Daoy (cell line): ENCODE measurements at regions not wholly inside any gene's neighbourhood (a gene's known extent, or its start where the extent isn't known, plus 50 kb on each side); places are given as distances from the start of the nearest gene placed in this dataset.

Source experiments
- DNase-seq: peaks from one replicate; pipeline ENCODE4 v3.0.0-alpha.2; 2015; ENCODE audit warnings: low read depth

DNA sequence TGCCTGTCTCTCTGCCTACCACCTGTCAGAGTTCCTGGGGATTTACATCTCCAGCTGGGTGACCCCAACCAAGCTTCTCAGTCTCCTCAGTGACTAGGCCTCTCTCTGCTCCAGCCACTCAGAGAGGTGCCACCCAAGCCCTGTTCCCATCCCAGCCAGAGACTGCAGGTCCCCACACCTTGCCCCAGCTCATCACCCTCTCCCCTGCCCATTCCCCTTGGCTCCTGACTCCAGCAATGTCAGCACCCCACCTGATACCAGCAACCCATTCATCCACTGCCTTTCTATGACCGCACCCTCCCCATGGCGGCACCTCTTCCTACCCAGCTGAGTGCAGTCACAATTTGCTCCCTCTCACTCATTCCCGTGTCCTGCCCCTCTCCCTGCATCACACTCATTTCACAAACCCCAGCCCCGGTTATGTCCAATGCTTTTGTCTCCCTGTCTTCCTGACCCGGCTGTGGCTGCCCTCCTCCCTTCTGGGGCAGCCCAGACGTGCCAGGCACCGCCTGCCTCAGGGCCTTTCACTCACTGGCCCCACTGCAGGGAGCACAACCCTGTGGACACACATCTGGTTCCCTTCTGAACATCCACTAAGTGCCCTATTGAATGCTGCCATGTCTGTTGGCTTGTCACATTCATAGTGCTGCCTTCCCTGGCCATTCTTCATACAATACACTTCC, 494.8 kb upstream of the HS6ST1 start:
- no peak for DNase-seq

DNA sequence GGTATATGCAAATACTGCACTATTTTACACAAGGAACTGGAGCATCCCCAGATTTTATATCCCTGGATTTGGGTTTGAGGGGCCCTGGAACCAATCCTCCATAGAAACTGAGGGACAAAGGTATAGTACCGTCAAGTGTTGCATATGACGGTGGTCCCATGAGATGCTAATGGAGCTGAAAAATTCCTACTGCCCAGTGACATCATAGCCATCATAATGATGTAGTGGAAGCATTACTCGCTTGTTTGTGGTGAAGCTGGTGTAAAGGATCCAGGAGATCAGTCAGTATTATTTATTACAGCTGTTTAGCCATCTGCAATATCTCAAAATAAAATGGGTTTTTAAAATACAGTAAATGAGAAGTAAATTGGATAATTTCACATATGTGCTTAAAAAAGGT, 496.6 kb upstream of the HS6ST1 start:
- no peak for DNase-seq

DNA sequence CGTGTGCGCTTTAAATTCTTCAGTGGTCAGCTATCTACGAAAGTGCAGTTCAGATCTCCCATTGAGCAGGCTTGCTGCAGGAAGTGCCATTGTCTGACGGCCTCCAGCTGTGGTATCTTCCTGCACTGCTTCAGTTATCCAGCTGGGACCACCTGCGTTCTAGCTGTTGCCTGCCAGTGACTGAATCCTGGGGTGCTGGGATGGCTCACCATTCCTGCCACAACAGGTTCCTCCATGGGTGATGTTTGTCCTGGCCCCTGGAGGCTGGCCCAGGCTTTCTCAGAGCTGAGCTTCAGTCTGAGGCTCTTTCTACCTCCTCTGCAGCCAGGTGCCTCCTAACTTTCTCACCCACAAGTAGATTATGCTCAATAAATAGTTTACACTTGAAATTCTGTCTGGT, 498.5 kb upstream of the HS6ST1 start:
- no peak for DNase-seq

DNA sequence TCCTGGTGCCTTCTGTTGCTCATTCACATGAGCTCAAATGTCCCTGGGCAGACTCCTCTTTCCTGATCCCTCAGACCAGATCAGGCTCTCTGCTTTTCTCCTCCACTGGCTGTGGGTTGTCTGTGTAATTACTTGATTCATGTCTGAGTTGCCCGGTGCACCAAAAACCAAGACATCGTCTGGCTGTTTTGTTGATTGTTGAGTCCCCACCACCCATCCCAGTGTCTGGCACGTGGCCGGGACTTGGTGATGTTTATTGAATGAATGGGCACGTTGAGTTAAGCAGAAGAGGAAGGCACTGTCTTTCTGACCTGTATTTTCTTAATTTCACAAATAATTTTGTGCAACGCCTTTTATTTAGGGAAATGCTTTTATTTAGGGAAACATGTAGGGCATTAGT, 499.1 kb upstream of the HS6ST1 start:
- DNase-seq: no peak

DNA sequence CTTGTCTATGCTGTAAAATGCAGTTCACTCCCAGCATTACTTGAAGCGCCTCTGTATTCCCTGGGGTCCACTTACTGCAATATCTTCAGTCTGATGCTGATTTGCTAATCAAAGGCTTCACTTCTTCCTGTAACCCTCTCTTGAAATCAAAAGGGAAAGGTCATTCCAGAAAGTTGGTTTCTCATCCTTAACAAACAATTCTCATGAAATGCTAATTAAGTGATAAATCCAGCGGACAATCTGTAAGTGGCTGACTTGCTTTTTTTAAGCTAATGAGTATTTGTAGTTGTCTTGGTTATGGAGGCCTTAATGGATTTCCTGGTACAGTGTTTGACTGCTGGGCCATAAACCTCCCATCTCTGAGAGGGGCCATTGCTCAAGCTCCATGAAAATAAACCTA, 499.6 kb upstream of the HS6ST1 start:
- DNase-seq: no peak

DNA sequence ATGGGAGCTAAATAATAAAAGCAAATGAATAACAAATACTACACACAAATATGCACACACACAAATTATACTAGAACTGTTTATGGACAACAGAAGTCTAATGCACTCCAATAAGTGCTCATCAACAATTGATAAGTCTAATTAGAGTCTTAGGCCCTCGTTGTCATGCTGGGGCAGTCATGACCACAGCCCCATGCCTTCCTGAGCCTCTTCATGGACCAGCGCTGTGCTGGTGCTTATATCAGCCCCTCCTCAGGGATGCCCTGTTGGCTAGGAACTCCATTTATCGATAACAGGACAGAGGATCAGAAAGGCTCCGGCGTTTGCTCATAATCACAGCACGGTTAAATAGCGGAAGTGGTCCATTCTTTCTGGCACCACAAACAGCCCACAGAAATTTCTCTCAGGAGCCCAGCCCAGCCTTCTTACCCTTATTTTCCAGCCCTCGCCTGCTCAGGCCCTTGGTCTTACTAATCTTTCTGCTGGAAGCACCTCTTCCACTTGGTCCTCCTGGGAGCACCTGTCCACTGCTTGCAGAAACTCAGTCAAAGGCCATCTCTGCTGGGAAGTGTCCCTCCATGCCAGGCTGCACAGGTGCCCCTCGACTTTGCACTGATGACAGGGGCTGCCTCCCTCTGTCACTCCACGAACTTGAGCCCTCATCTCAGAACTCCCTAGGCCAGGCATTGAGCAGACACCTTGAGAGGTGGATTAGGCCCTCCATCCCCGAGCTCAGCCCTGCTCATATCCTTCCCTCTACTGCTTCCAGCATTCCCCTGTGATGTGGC, 500.2 kb upstream of the HS6ST1 start:
- no peak for DNase-seq

DNA sequence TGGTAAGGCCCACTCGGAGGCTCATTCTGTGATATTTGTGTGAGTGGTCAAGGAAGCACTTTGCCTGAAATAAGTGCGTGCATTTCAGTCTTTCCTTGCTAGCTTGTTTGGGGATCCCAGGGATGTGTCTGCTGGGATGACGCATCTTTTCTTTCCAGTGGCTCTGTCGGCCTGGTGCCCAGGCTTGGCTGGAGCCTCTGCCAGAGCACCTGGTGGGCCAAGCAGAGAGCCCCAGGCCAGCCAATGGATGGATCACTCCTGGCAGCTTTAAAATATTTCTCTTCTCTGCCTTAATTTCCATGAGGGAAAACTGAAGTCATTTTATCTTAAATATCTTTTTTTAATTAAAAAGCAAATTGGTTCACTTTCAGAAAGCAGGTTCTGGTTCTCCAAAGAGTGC, 501.8 kb upstream of the HS6ST1 start:
- DNase-seq: no peak

DNA sequence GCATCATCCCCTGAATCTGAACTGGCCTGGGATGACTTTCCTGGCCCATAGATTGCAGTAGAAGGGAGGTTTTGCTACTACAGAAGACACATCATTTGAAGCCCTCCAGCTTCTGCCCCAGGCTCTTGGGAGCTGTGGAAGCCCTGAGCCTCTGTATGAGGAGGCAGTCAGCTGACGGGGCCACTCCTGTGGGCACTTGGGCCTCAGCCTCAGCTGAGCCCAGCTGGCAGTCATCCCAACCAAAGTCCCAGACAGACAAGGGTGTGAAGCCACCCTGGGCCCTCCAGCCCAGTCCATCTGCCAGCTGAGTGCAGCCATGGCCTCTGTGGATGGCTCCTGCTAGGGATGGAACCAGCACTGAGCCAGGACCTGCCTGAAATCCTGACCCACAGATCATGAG, 502.3 kb upstream of the HS6ST1 start:
- DNase-seq: no peak

DNA sequence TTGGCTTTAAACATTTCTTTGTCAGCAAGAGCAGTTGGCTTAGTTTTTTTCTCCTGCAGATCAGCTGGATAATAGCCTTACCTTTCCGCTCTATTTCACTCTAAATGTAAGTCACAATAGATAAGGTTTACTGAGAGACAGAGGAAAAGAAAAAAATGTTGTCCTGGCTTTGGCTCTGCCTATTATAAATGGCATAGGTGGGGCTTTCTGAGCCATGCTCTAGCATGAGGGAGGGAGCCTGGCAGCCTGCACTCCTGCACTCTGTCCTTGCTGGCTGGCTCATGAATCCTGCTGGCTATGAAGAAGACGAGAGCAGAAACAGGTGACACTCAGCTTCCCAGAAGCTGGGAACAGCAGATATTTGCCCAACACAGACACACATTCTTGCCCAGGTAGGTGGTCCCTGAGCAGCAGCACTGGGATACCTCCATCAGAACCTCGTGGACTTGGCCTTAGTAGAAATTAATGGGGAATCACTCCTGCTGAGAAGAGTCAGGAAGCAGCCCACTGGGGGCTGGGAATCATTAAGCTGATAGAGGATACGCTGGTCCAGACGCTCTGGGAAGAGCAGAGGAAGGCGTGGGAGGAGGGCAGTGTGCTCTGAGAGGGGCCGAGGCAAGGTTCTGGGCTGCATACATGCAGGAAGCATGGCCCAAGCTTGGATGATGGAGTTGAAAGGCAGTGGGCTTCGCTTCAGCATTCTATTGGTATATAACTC, 514.4 kb upstream of the HS6ST1 start:
- no peak for DNase-seq

DNA sequence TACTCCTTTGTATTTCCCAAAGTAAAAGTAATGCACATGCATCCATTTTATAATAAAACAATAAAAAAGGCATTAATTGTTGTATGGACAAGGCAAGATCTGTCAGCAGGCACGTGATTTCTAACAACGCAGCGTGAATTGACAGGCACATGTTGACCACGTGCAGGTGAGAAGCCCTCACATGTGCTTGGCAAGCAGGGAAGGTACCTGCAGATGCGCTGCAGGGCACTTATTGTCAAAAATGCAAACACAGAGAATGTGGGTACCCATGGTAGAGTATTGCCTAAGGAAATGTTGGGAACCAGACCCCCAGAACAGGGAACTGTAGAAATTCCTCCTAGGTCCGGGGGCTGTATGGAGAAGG, 515.0 kb upstream of the HS6ST1 start:
- no peak for DNase-seq

DNA sequence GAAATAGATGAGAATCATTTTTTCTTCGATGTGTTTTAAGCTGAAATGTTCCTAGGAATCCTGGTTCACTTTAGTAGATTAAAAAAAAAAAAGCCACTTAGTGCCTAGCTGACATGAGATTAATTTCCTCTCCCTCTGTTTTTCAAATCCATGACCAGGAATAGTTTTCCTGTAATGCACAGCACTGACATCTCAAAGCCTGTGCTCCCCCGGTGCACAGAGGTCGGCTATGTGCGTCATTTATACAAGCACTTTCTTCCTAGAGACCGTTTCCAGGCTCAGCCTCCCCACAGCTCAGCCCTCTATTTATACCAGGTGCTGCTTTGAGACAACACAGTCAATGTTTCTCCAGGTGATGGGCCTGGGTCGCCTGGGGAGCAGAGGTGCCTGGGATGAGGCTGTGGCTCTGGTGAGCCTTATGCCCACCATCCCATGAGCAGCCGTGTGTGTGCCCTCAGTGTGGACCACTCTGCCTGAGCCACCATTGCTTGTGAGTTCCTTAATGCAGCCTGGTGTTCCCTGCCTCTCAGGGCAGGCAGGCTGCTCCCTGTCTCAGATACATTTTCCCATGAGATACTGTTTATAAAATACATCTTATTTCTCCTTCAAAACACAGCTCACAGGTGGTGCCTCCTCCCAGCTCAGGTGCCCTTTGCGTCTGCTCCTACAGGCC, 515.7 kb upstream of the HS6ST1 start:
- no peak for DNase-seq

DNA sequence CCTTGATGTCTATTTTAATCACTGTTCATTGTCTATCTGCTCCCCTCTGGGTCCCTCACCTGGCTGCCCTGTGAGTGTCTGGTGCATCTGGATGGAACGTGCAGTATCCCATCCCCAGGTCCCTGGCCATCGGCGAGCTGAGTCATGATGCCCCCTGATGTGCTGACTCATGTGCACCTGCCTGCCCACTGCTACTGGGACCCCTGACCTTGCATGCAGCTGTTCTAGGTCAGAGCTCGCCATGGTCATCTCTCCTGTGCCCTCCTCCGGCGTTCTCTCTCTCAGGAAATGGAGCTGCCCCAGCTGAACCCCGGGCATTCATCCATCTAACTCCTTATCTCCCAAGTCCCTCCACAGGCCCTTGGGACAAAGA, 516.2 kb upstream of the HS6ST1 start:
- DNase-seq: no peak

DNA sequence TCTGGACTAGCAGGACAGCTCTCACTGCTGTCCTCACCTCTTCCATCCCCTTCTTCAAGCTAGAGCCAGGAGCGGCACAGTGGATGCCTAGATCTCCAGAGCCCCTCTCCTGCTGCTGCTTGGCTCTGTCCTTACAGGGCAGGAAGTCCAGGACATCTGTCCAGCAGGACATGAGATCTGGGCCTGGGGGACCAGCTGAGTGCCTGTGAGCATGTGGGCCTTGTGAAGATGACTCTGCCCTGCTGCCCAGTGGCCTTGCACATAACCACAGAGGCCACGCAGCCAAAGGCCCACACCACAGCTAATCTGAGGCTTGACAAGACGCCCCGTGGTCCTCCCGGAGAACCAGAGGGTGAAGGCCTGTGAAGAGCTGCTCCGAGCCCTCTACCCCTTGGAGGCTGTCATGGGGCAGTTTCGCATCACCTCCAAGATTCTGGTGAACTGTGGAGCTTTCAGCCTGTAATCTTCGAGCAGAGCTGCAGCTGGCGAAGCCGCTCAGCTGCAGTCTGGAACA, 516.7 kb upstream of the HS6ST1 start:
- no peak for DNase-seq

DNA sequence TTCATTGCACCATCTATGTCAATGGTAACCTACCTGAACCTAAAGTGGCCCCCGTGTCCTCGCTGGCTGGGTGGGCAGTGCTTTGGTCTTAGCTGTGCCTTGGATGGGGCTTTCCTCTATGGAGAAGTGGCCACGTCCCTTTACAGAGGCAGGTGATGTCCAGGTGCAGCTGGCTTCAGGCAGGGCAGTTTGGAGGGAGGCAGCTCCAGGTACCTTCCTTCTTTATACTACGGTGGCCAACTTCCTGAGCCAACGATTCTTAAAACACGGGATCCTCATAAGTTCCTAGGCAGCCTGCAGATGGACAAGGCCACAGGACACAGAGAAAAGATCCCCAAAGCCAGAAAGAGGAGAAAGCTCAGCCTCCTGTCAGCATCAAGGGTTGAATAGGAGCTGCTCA, 517.3 kb upstream of the HS6ST1 start:
- DNase-seq: no peak

DNA sequence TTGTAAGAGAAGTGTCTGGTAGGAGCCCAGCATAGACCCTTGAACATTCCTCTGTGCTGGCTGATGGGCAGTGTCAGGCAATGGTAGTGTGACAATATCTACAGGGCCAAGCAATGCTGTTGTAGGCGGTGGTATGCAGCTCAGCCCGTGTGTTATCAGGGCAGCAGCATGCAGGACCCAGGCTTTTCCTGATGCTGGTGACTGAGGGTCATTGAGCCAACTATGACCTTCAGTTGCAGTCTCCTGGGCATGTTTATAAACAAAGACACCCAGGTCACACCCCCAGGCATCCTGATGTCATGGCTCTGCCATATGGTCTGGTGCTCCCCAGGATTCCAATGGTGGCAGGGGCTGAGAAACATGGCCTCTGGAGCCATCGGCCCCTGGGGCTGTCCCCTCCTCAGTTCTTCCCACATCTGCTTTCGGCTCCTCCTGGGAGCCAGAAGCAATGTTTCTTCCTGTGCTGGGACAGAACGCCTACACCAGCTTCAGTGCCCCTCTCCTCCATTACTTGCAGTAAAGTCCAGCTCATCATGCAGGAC, 518.0 kb upstream of the HS6ST1 start:
- DNase-seq: no peak

DNA sequence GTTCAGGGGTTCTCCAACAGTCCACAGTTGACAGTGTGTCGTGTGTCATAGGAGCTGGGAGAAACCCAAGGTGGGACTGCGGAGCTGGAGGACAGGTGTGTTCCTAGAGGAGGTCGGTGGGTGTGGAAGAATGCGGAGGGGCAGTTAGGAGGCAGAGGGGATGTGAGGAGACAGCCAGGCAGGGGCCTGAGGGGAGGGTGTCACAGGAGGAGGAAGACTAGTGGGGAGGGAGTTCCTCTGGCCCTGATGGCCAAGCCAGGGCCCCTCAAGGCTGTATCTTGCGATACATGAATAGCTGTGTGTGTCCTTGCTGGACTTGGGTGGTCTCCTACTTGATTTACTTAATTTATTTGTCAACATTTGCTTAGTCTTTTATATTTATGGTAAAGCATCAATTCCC, 519.6 kb upstream of the HS6ST1 start:
- DNase-seq: no peak

DNA sequence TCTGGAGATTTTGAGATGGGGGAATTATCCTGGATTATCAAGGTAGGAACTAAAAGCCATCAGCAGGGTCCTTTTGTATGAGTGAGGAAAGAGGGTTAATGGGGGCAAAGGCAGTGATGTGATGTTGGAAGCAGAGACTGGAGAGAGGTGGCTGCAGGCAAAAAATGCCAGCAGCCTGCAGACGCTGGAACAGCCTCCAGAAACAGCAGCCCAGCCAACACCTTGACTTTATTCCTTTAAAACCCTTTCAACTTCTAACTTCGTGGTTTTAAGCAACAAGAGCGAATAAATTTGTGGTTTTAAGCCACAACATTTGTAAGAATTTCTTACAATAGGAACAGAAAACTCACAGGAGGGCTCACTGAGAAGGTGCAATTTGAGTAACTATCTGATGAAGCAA, 523.1 kb upstream of the HS6ST1 start:
- DNase-seq: no peak

DNA sequence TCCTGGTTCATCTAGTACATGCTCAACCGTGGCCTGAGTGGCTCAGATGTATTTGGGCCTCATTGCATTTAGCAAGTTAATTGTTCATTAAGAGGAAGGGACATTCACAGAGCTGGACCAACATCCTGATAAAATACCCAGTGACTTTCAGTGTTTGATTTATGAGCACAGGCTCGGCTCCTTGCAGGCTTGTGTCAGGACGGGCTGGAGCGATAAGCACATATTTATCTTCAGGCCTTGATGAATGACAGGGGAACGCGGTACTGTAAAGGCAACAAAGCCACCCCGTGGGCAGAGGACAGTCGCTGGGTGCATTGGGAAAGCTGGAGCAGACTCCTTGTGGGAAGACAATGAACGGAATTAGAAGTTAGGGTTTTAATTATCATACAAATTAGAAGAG, 548.6 kb upstream of the HS6ST1 start:
- DNase-seq: no peak

DNA sequence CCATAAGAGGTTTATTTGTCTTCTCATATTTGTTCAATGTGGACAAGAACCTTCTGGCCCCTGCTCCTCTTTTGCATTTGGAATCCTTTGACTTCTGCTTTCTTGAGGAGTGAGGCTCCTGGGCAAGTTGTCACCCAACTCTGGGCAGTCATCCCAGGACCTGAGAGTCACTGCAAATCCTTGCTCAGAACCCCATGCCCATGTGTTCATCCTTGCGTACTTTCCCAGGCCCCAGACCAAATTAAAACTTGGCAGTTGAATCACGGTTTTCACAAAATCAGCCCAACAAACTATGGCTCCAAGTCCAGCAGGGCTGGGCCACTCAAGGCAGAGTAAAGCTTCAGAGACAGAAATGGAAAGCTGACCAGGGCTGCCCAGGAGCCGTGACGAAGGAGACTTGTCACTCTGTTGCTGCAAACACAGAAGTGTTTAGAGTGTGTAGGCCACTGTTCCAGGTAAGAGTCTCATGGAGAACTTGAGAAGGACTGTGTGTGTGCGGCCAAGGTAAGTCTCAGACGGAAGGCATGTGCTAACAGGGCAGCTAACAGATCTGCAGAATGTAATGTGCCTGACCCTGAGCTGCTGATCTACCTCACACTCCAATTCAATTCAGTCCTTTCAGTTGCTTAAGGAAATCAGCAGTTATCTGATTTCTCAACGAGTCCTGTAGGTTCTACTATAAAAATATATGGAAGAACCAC, 549.4 kb upstream of the HS6ST1 start:
- DNase-seq: no peak

DNA sequence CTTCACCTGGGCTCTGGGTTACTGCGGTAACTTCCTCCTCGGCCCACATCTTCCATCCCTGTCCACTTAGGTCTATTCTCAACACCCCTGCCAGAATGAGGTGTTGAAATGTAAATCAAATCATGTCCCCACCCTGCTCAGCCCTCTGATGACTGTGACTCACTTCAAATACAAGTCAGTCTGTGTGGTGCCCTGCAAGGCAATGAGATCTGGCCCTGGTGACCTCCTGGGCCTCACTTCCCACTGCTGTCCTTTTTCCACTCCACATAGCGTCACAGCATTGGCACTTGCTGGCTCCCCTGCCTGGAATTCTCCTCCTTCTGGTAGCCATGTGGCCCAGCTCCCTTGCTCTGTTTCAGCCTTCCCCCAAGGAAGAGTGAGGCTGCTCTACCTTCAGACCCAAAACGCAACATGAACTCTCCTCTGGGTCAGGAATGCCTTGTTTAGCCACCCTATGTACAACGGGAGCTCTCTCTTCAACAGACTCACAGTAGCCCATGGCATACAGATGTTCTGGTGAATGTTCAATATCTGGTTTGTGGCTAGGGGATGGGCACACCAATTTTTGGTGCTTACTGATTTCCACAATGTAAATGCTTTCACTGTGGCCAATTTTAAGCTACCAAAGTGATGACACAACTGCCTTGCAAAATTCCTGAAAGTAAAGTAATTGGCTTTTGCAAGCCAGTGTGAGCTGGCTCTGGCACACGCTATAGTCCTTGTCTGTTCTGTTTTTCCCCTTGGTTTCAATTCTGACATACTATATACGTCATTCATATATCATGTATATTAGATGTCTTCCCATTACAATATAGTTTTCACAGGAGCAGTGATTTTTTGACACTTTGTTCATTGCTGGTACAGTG, 550.3 kb upstream of the HS6ST1 start:
- DNase-seq: no peak

DNA sequence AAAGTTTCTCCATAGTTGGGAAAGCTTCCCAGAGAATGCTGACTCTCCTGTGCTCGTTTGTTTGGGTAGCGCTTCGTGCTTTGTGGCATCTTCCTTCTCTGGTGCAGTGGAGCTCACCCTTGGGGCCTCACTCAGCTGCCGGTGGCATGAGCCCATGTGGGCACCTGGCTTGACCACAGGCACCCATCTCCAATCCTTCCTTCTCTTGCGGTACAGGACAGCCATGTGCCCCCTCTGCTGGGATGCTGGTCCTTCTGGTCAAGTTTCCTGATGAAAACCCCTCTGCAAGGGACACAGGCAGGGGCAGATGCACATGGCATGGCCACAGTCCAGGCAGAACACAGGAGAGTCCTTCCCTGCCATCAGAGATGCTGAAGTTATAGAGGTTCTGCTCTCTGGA, 555.9 kb upstream of the HS6ST1 start:
- no peak for DNase-seq
